Fibroblast of upper back skin (primary cell): ENCODE measurements at regions not wholly inside any gene's neighbourhood (a gene's known extent, or its start where the extent isn't known, plus 50 kb on each side); places are given as distances from the start of the nearest gene placed in this dataset.
"Not testable (repeated sequence)": the region's sequence is repeated elsewhere in the genome, so short reads cannot be mapped to it uniquely, and the experiment has no call there.

Experiments
- DNase-seq: peaks from one replicate; pipeline ENCODE4 v3.0.0-alpha.2; 2013

DNA sequence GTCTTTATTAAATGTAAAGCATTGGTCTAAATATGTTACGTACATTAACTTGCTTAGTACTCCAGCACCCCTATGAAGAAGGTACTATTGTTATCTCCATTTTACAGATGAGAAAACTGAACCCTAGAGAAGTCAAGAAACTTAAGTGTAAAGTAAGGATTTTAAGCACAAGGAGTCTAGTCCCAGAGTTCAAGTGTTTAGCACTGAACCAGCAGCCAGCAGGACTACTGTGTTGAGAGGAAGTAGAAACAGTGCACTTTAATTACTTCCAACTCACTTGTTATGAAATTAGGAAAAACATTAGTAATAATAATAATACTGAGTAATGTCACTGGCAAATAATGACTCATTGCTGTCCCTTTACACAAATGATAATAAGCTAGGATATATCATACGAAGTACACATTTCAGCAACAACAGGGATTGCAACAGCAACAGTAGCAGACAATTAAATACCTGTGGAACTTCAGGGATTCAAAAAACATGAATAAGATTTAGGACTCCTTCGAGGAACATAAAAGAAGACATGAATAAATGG, 548.1 kb upstream of the HS3ST1 start:
- no peak for DNase-seq

DNA sequence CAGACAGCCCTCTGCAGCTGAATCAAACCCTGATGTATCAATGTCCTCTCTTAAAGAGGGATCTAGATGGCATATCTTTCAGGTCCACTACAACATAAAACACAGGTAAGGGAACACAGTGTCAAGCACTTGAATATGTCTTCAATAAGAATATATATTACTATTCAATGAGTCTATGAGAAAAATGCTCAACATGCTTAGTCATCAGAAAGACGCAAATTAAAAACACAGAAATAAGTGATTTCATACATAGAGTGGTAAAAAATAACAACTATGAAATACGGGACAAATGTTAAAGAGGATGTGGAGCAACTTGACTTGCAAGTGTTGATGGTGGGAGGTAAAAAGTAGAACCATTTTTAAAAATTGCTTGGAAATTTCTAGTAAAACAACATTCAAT, 544.6 kb upstream of the HS3ST1 start:
- no peak for DNase-seq

DNA sequence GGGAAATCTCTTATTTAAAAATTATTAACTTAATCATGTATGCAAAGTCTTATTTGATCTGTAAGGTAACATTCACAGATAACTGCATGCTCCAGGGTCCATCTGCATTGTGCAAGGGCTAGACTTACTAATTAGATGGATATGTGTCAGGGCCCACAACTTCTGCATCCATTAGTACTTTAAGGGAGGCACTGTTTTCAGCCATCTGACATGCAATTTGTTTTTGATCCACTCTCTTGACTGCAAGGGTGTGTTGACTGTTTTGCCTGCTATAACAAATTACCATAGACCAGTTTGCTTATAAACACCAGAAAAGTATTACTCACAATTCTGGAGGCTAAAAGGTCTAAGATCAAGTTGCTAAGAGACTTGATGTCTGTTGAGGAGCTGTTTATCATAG, 542.1 kb upstream of the HS3ST1 start:
- DNase-seq, result no peak

DNA sequence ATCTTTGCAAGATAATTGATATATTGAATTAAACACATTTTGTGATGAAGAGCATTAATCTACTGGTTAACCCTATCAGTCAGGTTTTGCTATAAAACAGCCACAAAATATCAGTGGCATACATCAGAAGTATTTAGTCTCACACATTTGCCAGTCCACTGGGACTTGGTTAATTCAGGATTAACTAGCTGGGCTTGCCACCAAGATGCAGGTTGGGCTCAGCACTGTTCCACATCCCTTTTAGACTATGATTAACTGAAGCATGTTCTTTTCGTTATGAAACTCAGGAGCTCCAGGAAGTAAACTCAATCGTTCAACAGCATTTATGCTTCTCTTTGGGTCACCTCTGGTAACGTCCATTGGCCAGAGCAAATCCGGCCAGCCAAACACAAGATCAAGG, 538.1 kb upstream of the HS3ST1 start:
- DNase-seq, result no peak

DNA sequence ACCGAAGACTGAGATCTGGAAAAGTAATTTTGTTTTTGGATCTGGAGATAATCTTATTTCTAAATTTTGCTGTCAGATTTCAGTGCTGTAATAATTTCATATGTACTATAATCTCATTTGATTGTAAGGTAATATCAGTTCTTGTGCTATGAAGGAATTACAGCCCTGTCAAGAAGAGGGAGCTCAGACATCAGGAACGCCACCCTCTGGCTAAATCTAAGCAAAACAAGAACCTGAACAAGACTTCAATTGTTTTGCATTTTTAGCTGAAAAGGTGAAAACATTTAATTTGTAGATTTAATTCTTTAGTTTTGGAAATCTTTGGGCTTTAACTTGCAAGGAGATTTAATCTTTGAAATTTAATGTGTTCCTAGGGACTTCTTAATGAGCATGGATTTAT, 525.4 kb upstream of the HS3ST1 start:
- DNase-seq, result no peak

DNA sequence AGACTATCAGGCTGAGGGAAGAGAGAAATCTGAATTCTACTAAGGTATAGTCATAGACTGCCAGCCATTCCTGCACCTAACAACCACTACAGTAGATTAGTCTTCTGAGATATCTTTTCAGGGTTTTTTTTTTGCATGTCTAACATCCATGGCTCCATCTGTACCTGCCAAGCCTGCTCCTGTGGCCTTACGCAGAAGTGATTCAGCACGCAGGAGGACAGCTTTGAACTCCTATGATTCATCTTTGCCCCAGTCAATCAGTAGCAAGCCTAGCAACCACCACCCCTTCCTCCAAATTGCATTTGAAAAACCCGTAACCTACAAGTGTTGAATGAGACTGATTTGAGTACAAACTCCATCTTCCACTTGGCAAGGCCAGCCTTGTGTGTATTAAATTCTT, 520.7 kb upstream of the HS3ST1 start:
- no peak for DNase-seq

DNA sequence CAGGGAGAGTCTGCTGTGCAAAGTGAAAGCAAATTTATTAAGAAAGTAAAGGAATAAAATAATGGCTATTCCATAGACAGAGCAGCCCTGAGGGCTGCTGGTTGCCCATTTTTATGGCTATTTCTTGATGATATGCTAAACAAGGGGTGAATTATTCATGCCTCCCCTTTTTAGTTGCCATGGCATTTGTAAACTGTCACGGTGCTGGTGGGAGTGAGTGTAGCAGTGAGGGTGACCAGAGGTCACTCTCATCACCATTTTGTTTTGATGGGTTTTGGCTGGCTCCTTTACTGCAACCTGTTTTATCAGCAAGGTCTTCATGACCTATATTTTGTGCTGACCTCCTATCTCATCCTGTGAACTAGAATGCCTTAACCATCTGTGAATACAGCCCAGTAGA, 518.9 kb upstream of the HS3ST1 start:
- DNase-seq, result not testable (repeated sequence)

DNA sequence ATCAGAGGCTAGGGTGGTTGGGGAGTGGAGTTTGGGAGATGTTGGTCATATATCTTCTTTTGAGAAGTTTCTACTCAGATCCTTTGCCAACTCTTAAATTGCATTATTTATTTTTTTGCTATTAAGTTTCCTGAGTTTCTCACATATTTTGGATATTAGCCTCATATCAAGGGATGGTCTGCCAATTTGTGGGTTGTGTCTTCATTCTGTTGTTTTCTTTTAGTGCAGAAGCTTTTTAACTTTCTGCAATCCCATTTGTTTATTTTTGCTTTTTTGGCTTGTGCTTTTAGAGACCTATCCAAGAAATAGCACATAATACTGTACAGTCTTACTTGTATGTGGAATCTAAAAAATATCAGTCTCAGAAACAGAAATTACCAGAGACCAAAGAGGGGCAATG, 509.2 kb upstream of the HS3ST1 start:
- no peak for DNase-seq

DNA sequence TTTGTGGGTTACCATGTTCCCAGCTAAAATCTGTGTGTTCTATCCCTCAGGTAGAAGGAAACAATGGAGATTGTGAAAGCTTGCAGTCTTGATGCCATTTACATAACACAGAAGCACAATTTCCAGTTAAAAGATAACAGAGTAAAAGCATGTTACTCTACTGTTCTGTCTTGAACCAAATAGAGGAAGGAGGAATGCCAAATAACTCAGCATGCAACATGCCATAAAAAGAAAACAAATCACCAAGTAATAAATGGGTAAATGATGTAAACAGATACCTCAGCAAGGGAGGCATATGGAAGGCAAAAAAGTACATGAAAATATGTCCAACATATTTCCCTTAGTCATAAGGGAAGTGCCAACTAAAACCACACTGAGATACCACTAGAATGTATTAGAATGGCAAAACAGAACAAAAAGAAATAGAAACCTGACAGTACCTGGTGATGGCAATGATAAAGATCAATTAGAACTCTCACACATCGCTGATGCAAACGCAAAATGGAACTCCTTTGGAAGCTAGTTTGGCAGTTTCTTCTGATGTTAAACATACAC, 502.6 kb upstream of the HS3ST1 start:
- no peak for DNase-seq

DNA sequence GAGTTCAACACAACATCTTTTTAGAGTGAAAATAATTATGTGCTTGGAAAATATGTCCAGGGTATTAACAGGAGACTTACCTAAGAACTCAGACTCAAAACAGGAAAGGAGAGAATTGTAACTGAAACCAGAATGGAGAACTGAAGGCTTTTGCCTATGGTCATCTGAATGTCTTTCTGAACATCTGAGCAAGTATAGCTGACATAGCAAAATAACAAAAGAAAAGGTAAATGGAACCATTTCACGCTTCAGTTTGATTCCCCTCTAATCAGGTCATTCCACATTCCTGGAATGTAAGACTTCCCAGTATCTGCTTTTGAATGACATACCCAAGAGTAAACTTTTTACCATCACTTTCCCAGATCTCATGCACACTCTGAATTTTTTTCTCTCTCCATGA, 500.4 kb upstream of the HS3ST1 start:
- DNase-seq, result no peak

DNA sequence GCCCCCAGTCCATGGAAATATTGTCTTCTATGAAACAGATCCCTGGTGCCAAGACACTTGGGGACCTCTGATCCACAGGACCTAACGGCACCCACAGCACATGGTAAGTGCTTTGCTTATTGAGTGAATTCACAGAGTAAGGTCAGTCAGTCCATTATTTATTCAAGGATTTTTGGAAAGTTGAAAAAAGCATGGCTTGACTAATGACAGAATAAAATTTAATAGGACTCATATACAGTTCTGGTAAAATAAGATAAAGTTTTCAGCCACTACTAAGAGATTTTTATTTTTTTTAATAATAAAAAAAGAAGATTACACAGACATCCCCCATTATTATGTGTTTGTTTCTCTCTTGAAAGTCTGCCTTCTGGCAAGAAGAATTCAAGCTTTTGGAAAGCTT, 490.6 kb upstream of the HS3ST1 start:
- no peak for DNase-seq

DNA sequence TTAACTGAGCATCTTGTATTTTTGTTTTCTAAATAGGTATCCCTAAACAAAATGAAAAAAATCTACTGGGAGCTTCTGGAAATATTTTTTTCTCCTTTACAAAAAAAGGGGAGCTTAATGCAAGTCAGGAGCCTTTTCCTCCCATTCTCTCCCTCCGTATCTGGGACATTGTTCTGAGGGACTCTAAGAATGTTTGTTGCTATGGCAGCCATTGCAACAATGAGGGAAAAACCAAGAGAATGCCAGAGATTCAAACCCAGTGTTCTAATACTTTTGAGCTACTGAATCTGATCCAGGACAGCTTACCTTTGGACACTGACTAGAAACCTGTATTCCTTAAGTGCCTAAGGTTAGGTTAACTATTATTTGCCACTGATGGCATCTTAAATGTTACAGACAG, 485.7 kb upstream of the HS3ST1 start:
- DNase-seq, result no peak

DNA sequence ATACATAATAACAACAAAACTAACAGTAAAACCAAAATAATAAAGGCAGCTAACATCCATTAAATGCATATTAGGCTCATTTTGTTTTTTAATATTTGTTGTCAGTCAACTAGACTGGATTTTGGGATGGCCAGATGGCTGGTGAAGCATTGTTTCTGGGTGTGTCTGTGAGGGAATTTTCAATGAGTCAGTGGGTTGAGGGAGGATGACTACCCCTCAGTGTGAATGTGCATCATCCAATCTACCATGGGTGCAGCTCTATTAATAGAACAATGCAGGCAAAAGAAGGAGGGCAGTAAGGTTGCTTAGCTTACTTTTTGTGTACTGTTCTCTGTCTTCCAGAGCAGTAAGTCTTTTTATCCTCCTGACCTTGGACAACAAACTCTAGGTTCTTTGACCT, 484.2 kb upstream of the HS3ST1 start:
- DNase-seq, result no peak

DNA sequence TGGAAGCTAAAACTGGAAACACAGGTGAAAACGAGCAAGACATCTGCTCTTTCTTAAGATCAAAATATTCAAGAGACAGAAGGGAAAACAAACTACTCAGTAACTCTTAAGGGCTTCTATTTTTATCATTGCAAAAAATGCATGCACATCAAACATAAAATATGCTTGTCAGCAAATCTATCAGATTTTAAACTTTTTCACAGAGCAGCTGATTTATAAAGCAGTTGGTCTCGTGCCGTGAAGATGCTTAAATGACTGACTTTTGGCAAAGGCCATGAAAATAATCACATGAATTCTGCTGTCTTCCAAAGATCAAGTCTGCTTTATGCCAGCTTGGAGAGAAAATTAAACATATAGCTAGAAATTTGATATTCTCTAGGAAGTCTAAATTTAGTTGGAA, 482.1 kb upstream of the HS3ST1 start:
- DNase-seq, result no peak

DNA sequence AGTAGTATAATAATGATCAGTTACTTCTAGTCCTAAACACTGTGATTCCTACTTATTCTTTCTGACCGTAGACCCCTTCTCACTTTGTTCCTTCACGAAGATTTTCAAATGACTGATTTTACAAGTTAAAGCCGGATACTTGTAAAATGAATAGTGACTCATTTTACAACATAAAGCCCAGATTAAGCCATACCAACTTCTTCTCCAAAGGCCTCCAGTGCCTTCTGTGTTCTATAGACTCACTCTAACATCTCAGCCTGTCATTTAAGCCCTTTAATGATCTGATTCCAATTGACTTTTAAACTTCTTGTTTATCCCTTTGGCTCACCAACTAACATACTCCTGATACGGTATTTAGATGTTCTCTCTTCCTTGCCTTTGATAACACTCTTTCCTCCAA, 480.0 kb upstream of the HS3ST1 start:
- DNase-seq, result no peak

DNA sequence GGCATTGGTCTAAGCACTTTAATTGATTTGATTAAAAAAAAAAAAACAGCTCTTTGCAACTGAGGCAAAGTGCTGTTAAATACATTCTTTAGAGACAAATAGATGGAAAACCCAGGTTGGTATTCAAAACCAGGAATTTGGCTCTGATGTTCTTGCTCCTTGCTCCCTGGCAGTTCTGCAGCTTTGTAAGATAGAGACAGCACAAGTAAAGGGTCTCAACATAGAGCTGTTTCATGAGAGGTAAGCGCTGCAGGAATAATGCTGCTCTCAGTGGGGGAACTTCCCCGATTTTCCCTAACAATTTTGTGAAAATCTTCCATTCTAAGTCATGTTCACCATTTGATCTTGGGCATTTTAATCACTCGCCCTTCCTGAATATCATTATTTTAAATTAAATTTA, 479.5 kb upstream of the HS3ST1 start:
- DNase-seq, result no peak

DNA sequence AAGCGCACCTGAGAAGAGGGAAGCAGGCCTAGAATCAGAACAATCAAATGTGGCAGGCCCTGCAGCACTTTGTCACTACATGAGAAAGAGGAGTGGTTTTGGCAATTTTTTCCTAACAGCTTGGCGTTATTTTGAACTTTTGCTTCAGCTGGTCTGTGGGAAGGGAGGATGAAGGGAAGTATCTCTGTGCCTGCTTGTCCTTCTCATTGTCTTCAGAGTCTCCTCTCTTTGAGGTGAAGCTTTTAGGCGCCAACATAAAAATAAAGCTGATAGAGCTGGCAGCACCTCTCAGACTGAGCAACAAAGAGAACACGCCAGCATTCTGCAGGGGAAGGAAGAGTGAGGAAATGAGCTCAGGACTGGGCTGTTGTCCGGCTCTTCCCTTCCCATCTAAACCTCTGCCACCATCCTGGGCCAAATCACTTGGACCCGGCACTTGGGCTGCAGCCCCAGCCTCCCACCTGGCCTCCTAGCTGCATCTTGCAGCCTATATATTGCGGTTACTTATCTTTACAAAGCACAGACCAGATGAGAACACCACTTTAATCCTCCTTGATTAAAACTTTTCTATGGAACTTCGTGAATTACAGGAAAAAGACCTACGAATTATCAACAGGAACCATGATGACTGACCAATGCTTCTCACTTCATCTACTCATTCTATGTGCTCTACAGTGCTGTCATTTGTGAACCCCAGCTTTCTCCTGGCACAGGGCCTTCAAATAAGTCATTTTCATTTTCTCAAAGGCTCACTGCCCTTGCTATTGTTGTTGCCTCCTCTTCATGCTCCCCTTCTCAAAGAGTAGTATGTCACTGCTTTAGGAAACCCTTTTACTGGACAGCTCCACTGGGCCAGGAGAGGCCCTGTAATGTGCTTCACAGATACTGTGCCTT, 476.4 kb upstream of the HS3ST1 start:
- DNase-seq, result no peak

DNA sequence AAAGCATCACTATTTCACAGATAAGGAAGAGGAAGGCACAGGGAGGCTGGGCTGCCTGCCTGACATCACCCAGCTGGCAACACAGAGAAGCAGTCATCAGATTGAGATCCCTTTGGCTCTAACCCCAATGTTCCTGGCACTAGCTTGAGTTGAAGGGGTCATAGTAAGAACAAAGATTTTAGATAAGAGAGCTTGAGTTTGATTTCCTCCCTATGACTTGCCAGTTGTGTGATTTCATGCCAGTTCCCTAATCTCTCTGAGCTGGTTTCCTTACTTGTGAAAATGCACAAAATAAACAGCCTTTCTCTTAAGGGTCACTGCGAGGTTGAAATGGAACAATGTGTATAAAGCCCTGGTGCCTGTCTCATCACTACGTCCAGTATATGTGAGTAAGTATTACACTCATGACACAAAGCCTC, 475.4 kb upstream of the HS3ST1 start:
- DNase-seq, result no peak

DNA sequence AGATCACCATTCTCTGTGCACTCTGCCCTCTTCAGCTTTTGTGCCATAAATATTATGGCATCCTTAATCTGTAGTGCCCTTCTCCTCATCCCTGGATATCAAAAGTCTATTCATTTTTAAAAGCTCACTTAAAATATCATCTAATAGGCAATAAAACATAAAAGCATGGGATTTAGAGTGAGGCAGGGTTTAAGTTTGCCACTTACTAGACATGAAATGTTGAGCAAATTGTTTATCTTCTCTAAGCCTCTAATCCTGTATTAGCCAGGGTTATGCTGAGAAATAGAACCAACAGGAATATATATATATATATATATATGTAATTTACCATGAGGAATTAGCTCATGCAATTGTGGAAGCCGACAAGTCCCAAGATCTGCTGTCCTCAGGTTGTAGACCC, 472.4 kb upstream of the HS3ST1 start:
- no peak for DNase-seq

DNA sequence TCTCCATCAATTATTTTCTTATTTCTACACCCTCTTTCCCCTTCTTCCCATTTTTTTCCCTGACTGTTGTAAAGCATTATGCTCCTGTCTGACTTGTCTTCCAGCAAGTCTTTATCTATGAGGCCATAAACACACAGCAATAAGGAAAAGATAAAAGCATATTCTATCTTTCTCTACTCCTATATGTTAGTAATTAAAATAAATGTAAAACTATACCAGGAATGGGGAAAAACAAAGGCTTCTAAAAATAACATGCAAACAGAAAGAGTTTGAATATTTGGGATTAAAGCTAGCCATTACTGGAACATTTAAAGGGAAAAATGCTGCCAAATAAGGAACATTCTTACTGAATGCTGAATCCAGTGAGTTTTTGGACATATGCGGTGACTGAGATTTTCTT, 471.7 kb upstream of the HS3ST1 start:
- no peak for DNase-seq

DNA sequence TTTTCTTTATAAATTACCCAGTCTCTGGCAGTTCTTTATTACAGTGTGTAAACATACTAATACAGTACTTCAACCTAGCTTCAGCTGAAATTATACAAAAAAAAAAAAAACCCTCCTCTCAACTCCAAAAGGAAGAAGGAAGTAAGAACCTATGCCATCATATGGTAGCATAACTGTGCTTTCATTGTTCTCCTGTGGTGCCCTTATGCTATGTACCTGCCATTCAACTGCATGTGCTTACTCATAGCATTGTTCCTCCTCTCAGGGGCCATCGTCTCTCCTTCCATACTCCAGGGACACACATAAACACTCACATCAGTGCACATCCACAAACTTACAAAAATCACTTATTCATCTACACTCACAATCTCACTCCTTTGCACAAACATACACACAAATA, 470.1 kb upstream of the HS3ST1 start:
- DNase-seq, result no peak

DNA sequence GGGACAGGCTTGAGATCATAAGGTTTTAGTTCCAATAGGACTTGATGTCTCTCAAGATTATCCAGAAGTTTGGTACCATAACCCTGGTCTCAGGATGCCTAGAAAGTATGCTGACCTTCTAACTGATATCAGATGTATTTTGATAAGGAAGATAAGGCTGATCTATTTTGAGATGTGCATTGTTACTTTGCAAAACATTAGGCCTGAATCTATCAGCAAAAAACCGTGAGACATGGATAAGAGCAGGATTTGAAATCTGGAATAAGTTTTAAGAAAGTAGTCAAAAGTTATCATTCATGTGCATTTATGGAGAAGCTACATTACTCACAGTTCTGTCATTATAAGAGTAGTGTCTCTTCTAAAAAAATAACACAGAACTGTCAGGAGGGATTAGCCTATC, 467.1 kb upstream of the HS3ST1 start:
- DNase-seq, result no peak

DNA sequence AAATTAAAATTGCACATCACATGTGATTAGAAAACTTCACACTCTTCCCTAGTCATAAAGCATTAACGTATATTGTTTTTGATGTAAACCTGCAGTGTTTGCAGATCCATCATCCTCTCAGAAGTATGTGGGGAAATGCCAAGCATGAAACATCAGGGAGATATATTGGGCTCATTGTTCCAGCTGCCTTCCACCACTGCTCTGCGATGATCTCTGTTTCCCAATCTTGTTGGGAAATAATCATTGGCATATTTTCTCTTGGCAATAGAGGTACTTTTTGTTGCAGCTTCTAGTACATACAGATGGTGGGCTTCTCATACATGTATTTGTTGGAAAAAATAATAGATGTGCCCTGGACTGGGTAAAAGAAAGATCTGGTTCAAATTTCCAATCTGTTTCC, 466.3 kb upstream of the HS3ST1 start:
- DNase-seq, result no peak

DNA sequence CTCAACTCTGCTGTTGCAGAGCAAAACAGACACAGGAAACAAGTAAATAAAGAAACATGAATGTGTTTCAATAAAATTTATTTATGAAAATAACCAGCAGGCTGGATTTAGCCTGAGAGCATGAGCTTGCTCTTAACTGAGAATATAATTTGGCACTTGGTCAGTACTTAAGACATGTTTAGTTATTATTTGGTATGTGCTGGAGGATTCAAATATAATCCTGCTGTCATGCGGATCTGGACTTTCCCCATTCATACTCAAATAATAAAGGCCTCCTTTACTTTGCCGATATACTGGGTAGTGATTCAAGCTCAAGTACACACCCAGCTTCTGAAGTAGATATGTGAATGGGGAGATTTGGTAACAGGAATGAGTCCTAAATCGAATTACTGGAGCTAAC, 465.5 kb upstream of the HS3ST1 start:
- DNase-seq, result no peak

DNA sequence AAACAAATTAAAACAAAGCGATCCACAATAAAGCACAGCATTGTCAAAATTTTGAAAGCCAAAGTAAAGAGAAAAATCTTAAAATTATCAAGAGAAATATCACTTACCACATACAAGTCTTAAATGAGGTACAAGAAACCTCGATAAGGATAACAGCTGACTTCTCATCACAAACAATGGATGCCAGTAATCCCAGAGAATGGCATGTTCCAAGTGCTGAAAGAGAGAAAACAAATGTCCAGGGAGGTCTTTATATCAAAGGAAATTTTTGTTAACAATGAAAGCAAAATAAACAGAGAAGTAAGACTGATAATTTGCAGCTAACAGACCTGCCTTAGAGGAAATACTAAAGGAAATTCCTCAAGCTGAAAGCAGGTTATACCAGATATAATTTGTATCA, 460.4 kb upstream of the HS3ST1 start:
- no peak for DNase-seq
